Gastroesophageal sphincter (tissue), 4 donors: ENCODE measurements at regions not wholly inside any gene's neighbourhood (a gene's known extent, or its start where the extent isn't known, plus 50 kb on each side); places are given as distances from the start of the nearest gene placed in this dataset.

Source experiments
- ATAC-seq: fragments of 150-250 bp; one replicate; pipeline ENCODE4 v1.9.1; 2016; ENCODE audit warnings: mild to moderate bottlenecking, moderate library complexity
- H3K27ac ChIP-seq, 4 donors: fragments of 200-600 bp; sonication (generic) in 3 of 4; 1 replicate in 3 of 4; 2 replicates in 1 of 4; pipeline ENCODE4 v1.5.1; 2016 to 2019
- H3K27me3 ChIP-seq: fragments of 200-600 bp; sonication (generic); one replicate; pipeline ENCODE4 v1.5.1; 2019
- H3K36me3 ChIP-seq, 2 donors: fragments of 200-600 bp; sonication (generic); one replicate each; pipeline ENCODE4 v1.5.1; 2019; ENCODE audit warnings: control low read depth in 1 of 2
- H3K4me1 ChIP-seq, 3 donors: fragments of 200-600 bp; sonication (generic); 1 replicate in 2 of 3; 2 replicates in 1 of 3; pipeline ENCODE4 v1.5.1; 2016 to 2019; ENCODE audit warnings: control low read depth in 2 of 3
- H3K4me3 ChIP-seq, 2 donors: fragments of 200-600 bp; sonication (generic); one replicate each; pipeline ENCODE4 v1.5.1; 2019; ENCODE audit warnings: mild to moderate bottlenecking in 1 of 2, moderate library complexity in 1 of 2
- H3K9me3 ChIP-seq, 3 donors: fragments of 200-600 bp; sonication (generic); one replicate each; pipeline ENCODE4 v1.5.1; 2017 to 2019; ENCODE audit warnings: control low read depth in 2 of 3
- EP300 ChIP-seq: sonication (generic); formaldehyde crosslinking; IDR thresholded peaks from one replicate; pipeline ENCODE4 v1.6.1; 2017; ENCODE audit warnings: antibody characterized with exemption, mild to moderate bottlenecking
- POLR2A ChIP-seq, 2 donors: fragments of 450-650 bp; IDR thresholded peaks; one replicate each; pipeline ENCODE4 v1.6.1; 2017; ENCODE audit warnings: antibody characterized with exemption in 2 of 2, mild to moderate bottlenecking in 2 of 2, moderate library complexity in 1 of 2
- POLR2AphosphoS5 ChIP-seq: sonication (generic); formaldehyde crosslinking; IDR thresholded peaks from one replicate; pipeline ENCODE4 v1.6.1; 2017; ENCODE audit warnings: antibody characterized with exemption
- WGBS, 2 donors: methylation state at CpG; one replicate each; pipeline ENCODE4 v1.1.5; 2018; ENCODE audit warnings: low coverage in 1 of 2; 5-methylcytosine and 5-hydroxymethylcytosine counted together
- TF ChIP-seq, protein P1 (sequence below), 4 experiments: fragments of 200-600 bp in 2 of 4; fragments of 450-650 bp in 2 of 4; sonication (generic) in 1 of 4; IDR thresholded peaks; one replicate each; pipeline ENCODE4 v1.5.1; 2017 to 2019; ENCODE audit warnings: antibody characterized with exemption in 4 of 4, mild to moderate bottlenecking in 2 of 4, moderate library complexity in 2 of 4

DNA sequence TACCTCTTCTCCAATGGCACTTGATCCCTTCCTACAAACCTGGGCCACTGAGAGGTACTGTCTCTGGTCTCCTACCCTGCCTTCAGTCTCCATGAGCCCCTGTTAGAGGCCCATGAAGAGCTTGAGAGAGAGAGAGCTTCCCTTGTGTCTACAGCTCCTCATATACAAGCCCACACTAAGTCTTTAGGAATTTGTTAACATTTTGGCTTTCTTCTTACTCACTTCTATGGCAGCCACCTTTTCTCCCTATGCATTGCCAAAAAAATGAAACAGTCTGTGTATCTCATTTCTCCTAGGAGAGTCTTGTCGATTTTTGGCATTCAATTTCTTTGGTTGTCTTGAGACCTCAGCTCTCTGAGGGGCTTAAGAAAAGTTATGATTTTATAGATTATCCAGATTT lies 90.9 kb upstream of the LNX1 start:
- Histone ChIP-seq H3K36me3 (no peaks in the 10 kb centered on the region), H3K27ac (no peak overlapping the region), H3K4me1 (no peaks in the 10 kb centered on the region), H3K9me3 (no peaks in the 10 kb centered on the region), H3K27me3 (peaks cover 3% of the 10 kb centered on the region), H3K4me3 (no peak overlapping the region)
- WGBS, 2 donors, result 38 to 50% methylated on average over 1 of the region's 1 CpG
- ATAC-seq, result no peak
- TF ChIP-seq POLR2A (IDR thresholded peaks at IDR 0.05), result no peak
- no peak for TF ChIP-seq POLR2AphosphoS5
- TF ChIP-seq EP300, result no peak
- TF ChIP-seq, protein P1, sequence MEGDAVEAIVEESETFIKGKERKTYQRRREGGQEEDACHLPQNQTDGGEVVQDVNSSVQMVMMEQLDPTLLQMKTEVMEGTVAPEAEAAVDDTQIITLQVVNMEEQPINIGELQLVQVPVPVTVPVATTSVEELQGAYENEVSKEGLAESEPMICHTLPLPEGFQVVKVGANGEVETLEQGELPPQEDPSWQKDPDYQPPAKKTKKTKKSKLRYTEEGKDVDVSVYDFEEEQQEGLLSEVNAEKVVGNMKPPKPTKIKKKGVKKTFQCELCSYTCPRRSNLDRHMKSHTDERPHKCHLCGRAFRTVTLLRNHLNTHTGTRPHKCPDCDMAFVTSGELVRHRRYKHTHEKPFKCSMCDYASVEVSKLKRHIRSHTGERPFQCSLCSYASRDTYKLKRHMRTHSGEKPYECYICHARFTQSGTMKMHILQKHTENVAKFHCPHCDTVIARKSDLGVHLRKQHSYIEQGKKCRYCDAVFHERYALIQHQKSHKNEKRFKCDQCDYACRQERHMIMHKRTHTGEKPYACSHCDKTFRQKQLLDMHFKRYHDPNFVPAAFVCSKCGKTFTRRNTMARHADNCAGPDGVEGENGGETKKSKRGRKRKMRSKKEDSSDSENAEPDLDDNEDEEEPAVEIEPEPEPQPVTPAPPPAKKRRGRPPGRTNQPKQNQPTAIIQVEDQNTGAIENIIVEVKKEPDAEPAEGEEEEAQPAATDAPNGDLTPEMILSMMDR (IDR thresholded peaks at IDR 0.05), result no peak

DNA sequence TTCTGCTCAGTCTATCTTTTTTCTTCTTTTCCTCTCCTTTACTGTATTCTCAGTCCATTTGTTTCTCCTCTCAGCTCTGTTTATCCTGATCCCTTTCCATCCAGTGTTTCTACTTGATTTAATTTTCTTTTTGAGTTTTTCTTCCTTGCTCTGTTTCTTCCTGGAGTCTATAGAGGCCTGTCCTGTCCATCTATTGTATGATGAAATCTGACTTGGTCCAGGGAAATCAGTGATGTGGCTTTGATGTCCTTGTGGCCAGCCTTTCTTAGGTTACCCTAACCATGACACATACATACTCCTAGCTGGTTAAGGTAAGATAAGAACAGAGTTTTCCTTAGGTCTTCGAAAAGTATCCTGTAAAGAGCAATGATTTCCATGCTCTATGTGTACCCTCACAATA lies 89.3 kb upstream of the LNX1 start:
- Histone ChIP-seq H3K27ac (no peak overlapping the region), H3K4me1 (peaks cover 0 to 4% (median 0%) of the 10 kb centered on the region in 3 donors), H3K27me3 (no peaks in the 10 kb centered on the region), H3K4me3 (no peak overlapping the region), H3K9me3 (no peaks in the 10 kb centered on the region), H3K36me3 (no peaks in the 10 kb centered on the region)
- 100% methylated on average over 1 of the region's 1 CpG; no CpG with 5 or more reads in 1 of the 2 donors for WGBS, 2 donors
- TF ChIP-seq POLR2AphosphoS5 (no peak), EP300 (no peak), POLR2A (IDR thresholded peaks at IDR 0.05) (no peak)
- TF ChIP-seq, protein P1 (IDR thresholded peaks at IDR 0.05), result no peak
- ATAC-seq, result no peak

DNA sequence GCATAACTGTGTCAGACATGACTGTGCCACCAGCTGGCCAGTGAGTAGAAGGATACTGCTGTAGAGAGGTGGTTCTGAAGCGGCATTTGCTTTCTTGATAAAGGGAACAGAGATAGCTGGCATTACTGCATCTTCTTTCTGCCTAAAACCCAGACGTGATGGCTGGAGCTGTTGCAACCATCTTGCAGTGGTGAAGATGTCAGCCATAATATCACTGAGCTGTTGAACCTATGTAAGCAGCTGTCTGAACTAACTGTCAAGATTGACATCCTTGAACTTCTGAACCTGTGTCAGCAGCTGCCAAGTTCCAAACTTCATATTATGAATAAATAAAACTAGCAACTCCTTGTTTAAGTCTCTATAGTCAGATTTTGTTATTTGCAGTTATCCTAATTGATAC lies 88.9 kb upstream of the LNX1 start:
- Histone ChIP-seq H3K4me1 (peaks cover 0 to 4% (median 0%) of the 10 kb centered on the region in 3 donors), H3K27ac (no peak overlapping the region), H3K36me3 (no peaks in the 10 kb centered on the region), H3K27me3 (no peaks in the 10 kb centered on the region), H3K9me3 (no peaks in the 10 kb centered on the region), H3K4me3 (no peak overlapping the region)
- no peak for ATAC-seq
- WGBS, 2 donors, result 70 to 83% methylated on average over 2 of the region's 2 CpGs
- TF ChIP-seq, protein P1 (IDR thresholded peaks at IDR 0.05), result no peak
- no peak for TF ChIP-seq POLR2AphosphoS5
- no peak for TF ChIP-seq POLR2A (IDR thresholded peaks at IDR 0.05)
- no peak for TF ChIP-seq EP300

DNA sequence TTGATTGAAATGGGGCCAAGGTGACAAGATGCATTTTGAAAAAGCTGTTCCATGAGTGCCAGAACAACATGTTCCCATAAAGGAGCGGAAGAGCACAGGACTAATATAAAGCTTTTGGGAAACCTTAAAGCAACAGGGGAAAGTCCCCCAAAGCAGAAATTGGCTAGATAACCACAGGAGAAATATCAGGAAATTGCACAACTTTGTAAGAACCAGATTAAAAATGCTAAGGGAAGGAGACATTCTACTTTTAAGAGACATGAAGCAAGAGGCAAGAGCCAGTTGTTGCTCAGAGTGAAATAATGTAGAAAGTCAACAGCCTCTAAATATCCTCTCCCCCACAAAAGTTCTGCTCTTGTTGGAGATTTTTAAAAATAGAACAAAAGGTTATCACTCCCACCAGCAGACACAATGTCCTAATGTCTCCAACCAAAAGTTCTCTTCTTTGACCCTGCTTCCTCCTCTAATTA lies 85.2 kb upstream of the LNX1 start:
- Histone ChIP-seq H3K27ac (peak overlapping the region in 3 of 4 donors; percentile 25 to 57 (median 55)), H3K27me3 (no peaks in the 10 kb centered on the region), H3K9me3 (no peaks in the 10 kb centered on the region), H3K36me3 (no peaks in the 10 kb centered on the region), H3K4me3 (no peak overlapping the region), H3K4me1 (peaks cover 0 to 4% (median 0%) of the 10 kb centered on the region in 3 donors)
- TF ChIP-seq EP300, result no peak
- peak; percentile 67 for TF ChIP-seq POLR2AphosphoS5
- WGBS, 2 donors, result 43 to 86% methylated on average over 1 of the region's 1 CpG
- ATAC-seq, result peak; percentile 84

DNA sequence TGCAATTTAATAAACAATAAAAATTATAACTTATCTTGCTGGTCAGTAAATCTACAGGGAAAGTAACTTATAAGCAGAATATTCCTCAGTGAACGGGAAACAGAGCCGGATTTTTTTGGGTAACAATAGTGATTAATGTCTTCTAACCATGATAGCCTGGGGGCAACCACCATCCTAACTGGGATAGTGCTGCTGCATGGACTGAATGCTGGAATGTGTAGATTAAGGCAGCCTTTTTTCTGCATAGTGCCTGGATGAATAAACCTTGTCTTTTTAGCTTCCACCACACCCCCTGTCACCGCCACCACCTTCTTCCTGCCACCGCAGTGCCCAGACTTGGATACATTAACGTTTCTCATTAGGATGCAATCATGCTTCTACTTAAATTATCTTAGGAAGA lies 83.6 kb upstream of the LNX1 start:
- H3K9me3 ChIP-seq, result no peaks in the 10 kb centered on the region
- peaks cover 0 to 4% (median 0%) of the 10 kb centered on the region in 3 donors for H3K4me1 ChIP-seq
- 77 to 81% methylated on average over 5 of the region's 5 CpGs for WGBS, 2 donors
- ATAC-seq, result no peak
- no peak overlapping the region for H3K27ac ChIP-seq
- TF ChIP-seq POLR2AphosphoS5 (no peak), EP300 (no peak), POLR2A (IDR thresholded peaks at IDR 0.05) (no peak)
- TF ChIP-seq, protein P1 (IDR thresholded peaks at IDR 0.05), result no peak
- H3K36me3 ChIP-seq, result no peaks in the 10 kb centered on the region
- no peaks in the 10 kb centered on the region for H3K27me3 ChIP-seq
- H3K4me3 ChIP-seq, result no peak overlapping the region
